Activated naive CD8-positive, alpha-beta T cell treated with anti-CD3 and anti-CD28 coated beads, Interleukin-2, amount 50 U/mL, for 24 hours (primary cell): ENCODE measurements at regions not wholly inside any gene's neighbourhood (a gene's known extent, or its start where the extent isn't known, plus 50 kb on each side); places are given as distances from the start of the nearest gene placed in this dataset.
"Not testable (repeated sequence)": the region's sequence is repeated elsewhere in the genome, so short reads cannot be mapped to it uniquely, and the experiment has no call there.

Experiments
- ATAC-seq: fragments of 150-1000 bp; cut with Tn5 transposase; one replicate; pipeline ENCODE4 v1.10.0; 2021
- DNase-seq: peaks from one replicate; pipeline ENCODE4 v3.0.0; 2021
- H3K27ac Mint-ChIP-seq: one replicate; pipeline ENCODE4 v1.8.0; 2021; ENCODE audit warnings: mild to moderate bottlenecking, mixed read lengths
- H3K27me3 Mint-ChIP-seq: one replicate; pipeline ENCODE4 v1.8.0; 2021; ENCODE audit warnings: mixed read lengths
- H3K36me3 Mint-ChIP-seq: one replicate; pipeline ENCODE4 v1.8.0; 2021; ENCODE audit warnings: low read depth, mixed read lengths
- H3K4me1 Mint-ChIP-seq: one replicate; pipeline ENCODE4 v1.8.0; 2021; ENCODE audit warnings: mixed read lengths
- H3K4me3 Mint-ChIP-seq: one replicate; pipeline ENCODE4 v1.8.0; 2021; ENCODE audit warnings: mild to moderate bottlenecking, moderate library complexity, mixed read lengths
- H3K9me3 Mint-ChIP-seq: one replicate; pipeline ENCODE4 v1.8.0; 2021; ENCODE audit warnings: mixed read lengths

DNA sequence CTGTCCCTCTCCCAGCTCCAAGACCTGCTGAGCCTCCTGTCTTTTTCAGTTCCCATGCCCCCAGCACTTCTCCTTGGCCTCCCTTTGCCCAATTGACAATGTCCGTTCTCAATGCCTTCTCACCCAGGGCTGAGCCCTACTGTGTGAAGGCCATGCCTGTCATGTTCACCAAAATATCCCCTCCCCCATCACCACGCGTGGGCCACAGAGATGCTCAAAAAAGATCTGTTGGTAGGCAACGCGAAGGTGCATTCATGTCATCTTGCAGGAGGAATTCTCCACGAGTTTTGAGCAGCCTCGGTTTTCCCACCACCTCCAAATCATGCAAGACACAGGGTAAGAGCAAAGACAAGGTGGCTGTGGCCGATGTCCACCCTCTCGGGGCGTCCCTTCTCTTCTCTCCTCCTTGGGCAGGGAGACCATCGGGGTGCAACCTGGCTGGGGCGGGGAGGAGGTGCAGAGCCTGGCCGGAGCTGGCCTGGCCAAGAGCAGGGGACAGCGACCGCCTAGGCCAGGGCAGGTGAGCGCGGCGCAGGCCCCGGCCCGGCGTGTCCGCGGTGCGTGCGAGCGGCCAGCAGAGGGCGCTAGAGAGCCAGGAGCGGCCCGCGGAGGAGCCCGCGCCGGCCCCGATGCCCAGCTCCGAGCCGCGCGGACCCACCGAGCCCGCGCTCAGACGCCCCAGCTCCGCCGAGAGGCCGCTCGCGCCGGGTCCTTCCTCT, 56.3 kb upstream of the KRTAP5-11 start:
- H3K9me3 Mint-ChIP-seq, H3K4me1 Mint-ChIP-seq, H3K36me3 Mint-ChIP-seq, ATAC-seq, H3K27ac Mint-ChIP-seq: not testable (repeated sequence)
- peak; percentile 74 for DNase-seq
- peak overlapping the region; percentile 60 for H3K4me3 Mint-ChIP-seq
- H3K27me3 Mint-ChIP-seq = peaks cover 29% of the 10 kb centered on the region

DNA sequence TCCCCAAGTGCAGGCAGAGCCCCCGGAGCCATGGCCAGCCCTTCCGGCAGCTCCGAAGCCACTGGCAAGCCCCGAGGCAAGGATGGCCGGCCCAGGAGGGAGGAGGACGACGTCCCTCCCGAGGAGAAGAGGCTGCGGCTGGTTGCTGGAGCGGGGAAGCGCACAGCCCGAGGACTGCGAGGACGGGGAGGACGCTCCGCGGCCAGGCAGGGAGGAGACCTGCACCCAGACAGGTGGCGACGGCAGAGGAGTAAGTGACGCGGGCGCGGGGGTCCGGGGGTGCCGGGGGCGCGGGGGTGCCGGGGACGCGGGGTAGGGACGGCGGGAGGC, 56.8 kb upstream of the KRTAP5-11 start:
- not testable (repeated sequence) for H3K4me3 Mint-ChIP-seq, H3K4me1 Mint-ChIP-seq, ATAC-seq, DNase-seq, H3K36me3 Mint-ChIP-seq, H3K9me3 Mint-ChIP-seq, H3K27ac Mint-ChIP-seq
- H3K27me3 Mint-ChIP-seq = peaks cover 29% of the 10 kb centered on the region

DNA sequence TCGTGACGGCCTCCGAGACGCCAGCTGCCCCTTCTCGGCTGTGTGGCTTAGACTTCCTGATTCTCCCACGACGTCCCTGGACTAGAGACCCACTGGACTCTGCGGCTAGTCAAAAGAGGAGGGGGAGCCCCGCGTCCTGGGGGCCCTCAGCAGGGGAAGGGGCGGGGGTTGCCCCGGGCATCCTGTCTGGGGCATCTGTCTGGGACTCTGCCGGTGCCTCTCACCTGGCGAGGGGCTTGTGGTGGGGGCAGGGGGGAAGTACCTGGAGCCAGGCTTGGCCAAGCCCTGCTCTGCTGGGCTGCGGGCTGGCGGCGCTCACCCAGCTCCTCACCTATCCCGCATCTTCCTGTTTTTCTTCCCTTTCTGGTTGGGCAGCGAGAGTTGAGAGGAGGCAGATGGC, 57.2 kb upstream of the KRTAP5-11 start:
- H3K9me3 Mint-ChIP-seq, ATAC-seq, H3K4me1 Mint-ChIP-seq, H3K4me3 Mint-ChIP-seq, H3K27ac Mint-ChIP-seq, DNase-seq, H3K36me3 Mint-ChIP-seq: not testable (repeated sequence)
- peaks cover 31% of the 10 kb centered on the region for H3K27me3 Mint-ChIP-seq

DNA sequence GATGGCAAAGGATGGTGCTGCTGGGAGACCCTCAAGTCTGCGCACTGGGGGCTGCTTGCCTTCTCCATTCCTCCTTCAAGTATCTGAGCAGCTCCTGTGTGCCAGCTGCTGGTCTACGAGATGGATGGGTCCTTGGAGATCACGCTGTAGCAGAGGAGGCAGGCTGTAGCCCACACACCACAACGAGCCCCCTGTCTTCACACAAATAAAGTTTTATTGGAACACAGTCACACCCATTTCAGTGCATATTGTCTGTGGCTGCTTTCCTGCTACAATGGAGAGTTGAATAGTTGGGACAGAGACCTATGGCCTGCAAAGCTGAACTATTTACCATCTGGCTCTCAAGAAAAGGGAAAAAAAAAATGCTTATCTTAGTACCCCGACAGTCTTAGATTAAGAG, 64.4 kb upstream of the KRTAP5-11 start:
- not testable (repeated sequence) for H3K4me3 Mint-ChIP-seq, H3K27ac Mint-ChIP-seq, DNase-seq, H3K9me3 Mint-ChIP-seq, H3K36me3 Mint-ChIP-seq, H3K27me3 Mint-ChIP-seq, H3K4me1 Mint-ChIP-seq, ATAC-seq

GRCh38 chr11:71652998-71653397, 70.3 kb upstream of the KRTAP5-11 start:
- not testable (repeated sequence) for H3K4me3 Mint-ChIP-seq, ATAC-seq, H3K9me3 Mint-ChIP-seq, H3K36me3 Mint-ChIP-seq, DNase-seq, H3K27me3 Mint-ChIP-seq, H3K27ac Mint-ChIP-seq, H3K4me1 Mint-ChIP-seq

GRCh38 chr11:71654423-71654822, 71.7 kb upstream of the KRTAP5-11 start:
- H3K27me3 Mint-ChIP-seq, ATAC-seq, H3K27ac Mint-ChIP-seq, H3K9me3 Mint-ChIP-seq, H3K36me3 Mint-ChIP-seq, DNase-seq, H3K4me3 Mint-ChIP-seq, H3K4me1 Mint-ChIP-seq: not testable (repeated sequence)

GRCh38 chr11:71655041-71655440, 72.4 kb upstream of the KRTAP5-11 start:
- H3K27ac Mint-ChIP-seq, H3K36me3 Mint-ChIP-seq, H3K9me3 Mint-ChIP-seq, H3K4me3 Mint-ChIP-seq, H3K27me3 Mint-ChIP-seq, DNase-seq, H3K4me1 Mint-ChIP-seq, ATAC-seq: not testable (repeated sequence)

DNA sequence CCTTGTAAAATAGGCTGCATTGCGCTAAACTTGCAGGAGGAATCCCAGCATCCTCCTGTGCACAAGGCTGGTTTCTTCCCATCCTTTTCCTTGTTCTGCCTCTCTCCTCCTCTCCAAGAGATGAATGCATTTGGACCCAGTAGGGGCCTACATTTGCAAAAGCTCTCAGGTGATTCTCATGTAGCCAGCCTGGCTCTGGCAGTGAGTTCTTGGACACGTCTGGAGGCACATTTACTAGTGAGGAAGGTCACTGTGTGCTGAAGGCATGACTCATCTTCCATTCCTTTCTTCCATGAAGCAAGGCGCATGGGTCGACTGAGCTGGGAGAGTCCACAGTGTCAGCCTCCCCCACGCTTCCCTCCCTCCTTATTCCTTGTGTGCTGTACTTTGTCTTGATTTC, 73.8 kb upstream of the KRTAP5-11 start:
- H3K36me3 Mint-ChIP-seq, ATAC-seq, H3K27me3 Mint-ChIP-seq, DNase-seq, H3K4me3 Mint-ChIP-seq, H3K9me3 Mint-ChIP-seq, H3K27ac Mint-ChIP-seq, H3K4me1 Mint-ChIP-seq: not testable (repeated sequence)

GRCh38 chr11:71664941-71665340, 82.3 kb upstream of the KRTAP5-11 start:
- H3K4me1 Mint-ChIP-seq, H3K9me3 Mint-ChIP-seq, H3K27ac Mint-ChIP-seq, DNase-seq, H3K4me3 Mint-ChIP-seq, ATAC-seq, H3K36me3 Mint-ChIP-seq: not testable (repeated sequence)
- H3K27me3 Mint-ChIP-seq = peaks cover 13% of the 10 kb centered on the region

GRCh38 chr11:71698110-71698509, 115.4 kb upstream of the KRTAP5-11 start:
- H3K4me3 Mint-ChIP-seq, H3K27me3 Mint-ChIP-seq, ATAC-seq, DNase-seq, H3K36me3 Mint-ChIP-seq, H3K4me1 Mint-ChIP-seq, H3K9me3 Mint-ChIP-seq, H3K27ac Mint-ChIP-seq: not testable (repeated sequence)

- not testable (repeated sequence) for H3K27me3 Mint-ChIP-seq, H3K4me3 Mint-ChIP-seq, H3K27ac Mint-ChIP-seq, DNase-seq, H3K4me1 Mint-ChIP-seq, ATAC-seq, H3K36me3 Mint-ChIP-seq, H3K9me3 Mint-ChIP-seq
These were observed 116.3 kb upstream of the KRTAP5-11 start for GRCh38 chr11:71698961-71699360.

DNA sequence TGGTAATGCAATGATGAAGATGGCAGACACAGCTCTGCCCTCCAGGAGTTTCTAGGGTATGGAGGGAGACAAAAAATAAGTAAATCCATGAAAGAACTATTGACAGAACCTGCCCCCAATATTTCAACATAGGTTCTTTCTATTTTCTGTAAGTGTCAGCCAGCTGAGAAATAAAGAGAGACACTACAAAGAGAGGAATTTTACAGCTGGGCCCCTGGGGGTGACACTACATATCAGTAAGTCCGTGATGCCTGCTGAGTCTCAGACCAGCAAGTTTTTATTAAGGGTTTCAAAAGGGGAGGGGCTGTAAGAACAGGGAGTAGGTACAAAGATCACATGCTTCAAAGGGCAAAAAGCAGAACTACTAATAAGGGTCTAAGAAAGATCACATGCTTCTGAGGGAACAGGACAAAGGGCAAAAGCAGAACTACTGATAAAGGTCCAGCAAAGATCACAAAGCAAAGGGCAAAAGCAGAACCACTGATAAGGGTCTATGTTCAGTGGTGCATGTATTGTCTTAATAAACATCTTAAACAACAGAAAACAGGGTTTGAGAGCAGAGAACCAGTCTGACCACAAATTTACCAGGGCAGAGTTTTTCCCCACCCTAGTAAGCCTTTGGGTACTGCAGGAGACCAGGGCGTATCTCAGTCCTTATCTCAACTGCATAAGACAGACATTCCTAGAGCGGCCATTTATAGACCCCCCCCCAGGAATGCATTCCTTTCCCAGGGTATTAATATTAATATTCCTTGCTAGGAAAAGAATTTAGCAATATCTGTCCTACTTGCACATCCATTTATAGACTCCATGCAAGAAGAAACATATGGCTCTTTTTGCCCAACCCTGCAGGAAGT, 119.0 kb upstream of the KRTAP5-11 start:
- not testable (repeated sequence) for H3K4me3 Mint-ChIP-seq, DNase-seq, H3K27me3 Mint-ChIP-seq, H3K4me1 Mint-ChIP-seq, H3K9me3 Mint-ChIP-seq, ATAC-seq, H3K36me3 Mint-ChIP-seq, H3K27ac Mint-ChIP-seq

- not testable (repeated sequence) for H3K36me3 Mint-ChIP-seq, DNase-seq, H3K27ac Mint-ChIP-seq, H3K4me1 Mint-ChIP-seq, ATAC-seq, H3K9me3 Mint-ChIP-seq, H3K27me3 Mint-ChIP-seq, H3K4me3 Mint-ChIP-seq
These were observed 122.5 kb upstream of the KRTAP5-11 start for GRCh38 chr11:71705086-71705737.

GRCh38 chr11:71705738-71706432, 123.2 kb upstream of the KRTAP5-11 start:
- H3K4me1 Mint-ChIP-seq, H3K36me3 Mint-ChIP-seq, ATAC-seq, H3K9me3 Mint-ChIP-seq, H3K4me3 Mint-ChIP-seq, DNase-seq, H3K27me3 Mint-ChIP-seq, H3K27ac Mint-ChIP-seq: not testable (repeated sequence)
